ENCODE measurements at regions not wholly inside any gene's neighbourhood (a gene's known extent, or its start where the extent isn't known, plus 50 kb on each side); places are given as distances from the start of the nearest gene placed in this dataset.

DNA sequence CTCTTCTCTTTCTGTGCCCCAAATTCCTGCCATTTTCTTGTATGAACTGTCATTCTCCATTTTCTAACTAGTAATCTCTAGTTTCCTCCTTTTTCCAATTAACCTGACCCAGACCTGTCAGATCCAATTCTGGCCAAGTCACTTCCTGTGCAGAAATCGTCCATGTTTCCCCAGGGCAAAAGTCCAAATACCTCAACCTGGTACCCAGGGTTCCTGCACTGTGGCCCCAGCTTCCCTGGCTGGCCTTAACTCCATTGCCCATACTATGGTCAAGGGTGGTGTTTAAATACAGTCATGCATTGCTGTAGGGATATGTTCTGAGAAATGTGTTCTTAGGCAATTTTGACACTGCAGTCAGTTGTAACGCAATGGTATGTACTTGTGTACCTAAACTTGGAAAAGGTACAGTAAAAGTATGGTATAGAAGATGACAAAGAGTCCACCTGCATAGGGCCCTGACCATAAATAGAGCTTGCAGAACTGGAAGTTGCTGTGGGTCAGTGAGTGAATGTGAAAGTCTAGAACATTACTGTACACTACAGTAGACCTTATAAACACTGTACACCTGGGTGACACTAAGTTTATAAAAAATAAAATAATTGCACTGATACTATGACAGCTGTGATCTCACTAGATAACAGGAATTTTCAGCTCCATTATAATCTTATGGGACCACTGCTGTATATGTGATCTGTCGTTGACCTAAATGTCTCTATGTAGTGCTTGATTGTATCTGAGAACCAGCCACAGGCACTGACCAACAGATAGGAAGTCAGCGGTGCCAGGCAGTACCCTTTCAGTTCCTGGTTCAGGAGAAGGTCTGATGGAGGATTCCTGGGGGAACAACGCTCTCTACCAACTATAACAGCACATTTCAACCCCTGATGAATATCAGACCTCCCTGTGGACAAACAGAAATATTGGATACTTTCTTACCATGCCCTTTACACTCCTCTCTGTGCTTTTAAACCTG lies 336.1 kb upstream of the PROK2 start:
- TF ChIP-seq, protein P1, sequence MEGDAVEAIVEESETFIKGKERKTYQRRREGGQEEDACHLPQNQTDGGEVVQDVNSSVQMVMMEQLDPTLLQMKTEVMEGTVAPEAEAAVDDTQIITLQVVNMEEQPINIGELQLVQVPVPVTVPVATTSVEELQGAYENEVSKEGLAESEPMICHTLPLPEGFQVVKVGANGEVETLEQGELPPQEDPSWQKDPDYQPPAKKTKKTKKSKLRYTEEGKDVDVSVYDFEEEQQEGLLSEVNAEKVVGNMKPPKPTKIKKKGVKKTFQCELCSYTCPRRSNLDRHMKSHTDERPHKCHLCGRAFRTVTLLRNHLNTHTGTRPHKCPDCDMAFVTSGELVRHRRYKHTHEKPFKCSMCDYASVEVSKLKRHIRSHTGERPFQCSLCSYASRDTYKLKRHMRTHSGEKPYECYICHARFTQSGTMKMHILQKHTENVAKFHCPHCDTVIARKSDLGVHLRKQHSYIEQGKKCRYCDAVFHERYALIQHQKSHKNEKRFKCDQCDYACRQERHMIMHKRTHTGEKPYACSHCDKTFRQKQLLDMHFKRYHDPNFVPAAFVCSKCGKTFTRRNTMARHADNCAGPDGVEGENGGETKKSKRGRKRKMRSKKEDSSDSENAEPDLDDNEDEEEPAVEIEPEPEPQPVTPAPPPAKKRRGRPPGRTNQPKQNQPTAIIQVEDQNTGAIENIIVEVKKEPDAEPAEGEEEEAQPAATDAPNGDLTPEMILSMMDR (conservative IDR thresholded peaks at IDR 0.05; ENCODE audit: low read depth in 2 of 2): no peak
- no peak for TF ChIP-seq REST (IDR thresholded peaks at IDR 0.05; ENCODE audit: unreplicated experiment)
- TF ChIP-seq EZH2 (IDR thresholded peaks at IDR 0.05; ENCODE audit: low read depth, unreplicated experiment): no peak
- TF ChIP-seq JUNB (IDR thresholded peaks at IDR 0.05; ENCODE audit: unreplicated experiment): no peak
- TF ChIP-seq POLR2AphosphoS5 (IDR thresholded peaks at IDR 0.05; ENCODE audit: low read depth): no peak
- TF ChIP-seq STAT1 (IDR thresholded peaks at IDR 0.05; ENCODE audit: unreplicated experiment): no peak
- no peak for TF ChIP-seq CREB1 (CRISPR knock-in tag; IDR thresholded peaks at IDR 0.05; ENCODE audit: low read depth)
- TF ChIP-seq ETS1 (IDR thresholded peaks at IDR 0.05): no peak
- no peak for TF ChIP-seq EZH2phosphoT487 (IDR thresholded peaks at IDR 0.05; ENCODE audit: unreplicated experiment)
- TF ChIP-seq ZNF462 (CRISPR knock-in tag; IDR thresholded peaks at IDR 0.05): no peak
